Activated T-helper 17 cell treated with anti-CD3 and anti-CD28 coated beads, Interleukin-2, amount 50 U/mL, for 72 hours (primary cell): ENCODE measurements at regions not wholly inside any gene's neighbourhood (a gene's known extent, or its start where the extent isn't known, plus 50 kb on each side); places are given as distances from the start of the nearest gene placed in this dataset.

ENCODE experiments used
- ATAC-seq: fragments of 150-1000 bp; cut with Tn5 transposase; replicated peaks from 2 replicates; pipeline ENCODE4 v1.10.0; 2021; ENCODE audit warnings: mild to moderate bottlenecking, moderate library complexity
- H3K27ac Mint-ChIP-seq: one replicate; pipeline ENCODE4 v1.8.0; 2022; ENCODE audit warnings: mixed read lengths
- H3K27me3 Mint-ChIP-seq: one replicate; pipeline ENCODE4 v1.8.0; 2022; ENCODE audit warnings: mixed read lengths
- H3K36me3 Mint-ChIP-seq: one replicate; pipeline ENCODE4 v1.8.0; 2022; ENCODE audit warnings: low read depth, mild to moderate bottlenecking, mixed read lengths
- H3K4me1 Mint-ChIP-seq: one replicate; pipeline ENCODE4 v1.8.0; 2022; ENCODE audit warnings: mixed read lengths
- H3K4me3 Mint-ChIP-seq: one replicate; pipeline ENCODE4 v1.8.0; 2022; ENCODE audit warnings: mild to moderate bottlenecking, mixed read lengths
- H3K9me3 Mint-ChIP-seq: one replicate; pipeline ENCODE4 v1.8.0; 2022; ENCODE audit warnings: mixed read lengths

GRCh38 chr2:52570716-52571115 is 1196.9 kb upstream of the CHAC2 start:
- no peaks in the 10 kb centered on the region for H3K4me1 Mint-ChIP-seq
- H3K27ac Mint-ChIP-seq = no peak overlapping the region
- ATAC-seq = no peak
- H3K27me3 Mint-ChIP-seq = no peaks in the 10 kb centered on the region
- H3K36me3 Mint-ChIP-seq = no peaks in the 10 kb centered on the region
- peaks cover 8% of the 10 kb centered on the region for H3K9me3 Mint-ChIP-seq
- H3K4me3 Mint-ChIP-seq = no peak overlapping the region

DNA sequence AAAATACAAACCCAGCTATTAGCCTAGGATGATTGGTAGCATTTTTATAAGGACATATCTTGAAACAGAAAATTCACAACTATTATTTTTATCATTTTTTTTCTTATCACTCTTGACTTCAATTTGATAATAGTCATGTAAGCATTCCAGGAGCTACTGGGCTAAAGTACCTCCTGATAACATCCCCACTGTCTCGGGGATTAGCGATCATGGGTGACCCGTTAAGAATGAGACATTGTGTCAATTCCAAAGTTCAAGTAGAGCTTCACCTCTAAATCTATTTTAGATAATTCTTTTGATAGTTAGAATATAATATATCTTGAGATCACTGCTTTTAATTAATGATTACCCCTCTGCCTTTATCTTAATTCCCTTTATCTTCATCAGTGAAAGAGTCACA is 1204.5 kb upstream of the CHAC2 start:
- H3K4me3 Mint-ChIP-seq = no peak overlapping the region
- no peak overlapping the region for H3K27ac Mint-ChIP-seq
- H3K4me1 Mint-ChIP-seq = no peaks in the 10 kb centered on the region
- H3K36me3 Mint-ChIP-seq = no peaks in the 10 kb centered on the region
- no peak for ATAC-seq
- H3K27me3 Mint-ChIP-seq = no peaks in the 10 kb centered on the region
- peaks cover 3% of the 10 kb centered on the region for H3K9me3 Mint-ChIP-seq

DNA sequence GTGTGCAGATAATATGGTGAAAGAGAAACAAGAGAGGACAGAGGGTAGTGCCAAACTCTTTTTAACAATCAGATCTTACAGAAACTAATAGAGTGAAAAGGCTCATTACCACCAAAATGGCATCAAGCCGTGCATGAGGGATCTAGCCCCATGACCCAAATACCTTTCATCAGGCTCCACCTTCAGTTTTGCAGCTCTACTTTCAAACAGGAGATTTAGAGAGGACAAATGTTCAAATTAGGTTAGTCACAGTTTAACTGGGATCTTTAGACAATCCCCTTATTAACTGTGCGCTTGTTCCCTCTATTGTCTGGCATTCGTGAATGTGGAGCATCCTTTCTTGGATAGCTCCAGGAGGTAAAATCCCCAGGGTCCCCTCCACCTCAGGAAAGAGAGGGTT is 1209.3 kb upstream of the CHAC2 start:
- H3K36me3 Mint-ChIP-seq = no peaks in the 10 kb centered on the region
- no peak for ATAC-seq
- H3K4me3 Mint-ChIP-seq = no peak overlapping the region
- no peaks in the 10 kb centered on the region for H3K4me1 Mint-ChIP-seq
- no peaks in the 10 kb centered on the region for H3K27me3 Mint-ChIP-seq
- H3K27ac Mint-ChIP-seq = no peak overlapping the region
- no peaks in the 10 kb centered on the region for H3K9me3 Mint-ChIP-seq

GRCh38 chr2:52542297-52542696 is 1225.3 kb upstream of the CHAC2 start:
- Mint-ChIP-seq H3K4me1 (no peaks in the 10 kb centered on the region), H3K27ac (no peak overlapping the region), H3K9me3 (peaks cover 8% of the 10 kb centered on the region), H3K4me3 (no peak overlapping the region), H3K36me3 (no peaks in the 10 kb centered on the region), H3K27me3 (no peaks in the 10 kb centered on the region)
- ATAC-seq = no peak

DNA sequence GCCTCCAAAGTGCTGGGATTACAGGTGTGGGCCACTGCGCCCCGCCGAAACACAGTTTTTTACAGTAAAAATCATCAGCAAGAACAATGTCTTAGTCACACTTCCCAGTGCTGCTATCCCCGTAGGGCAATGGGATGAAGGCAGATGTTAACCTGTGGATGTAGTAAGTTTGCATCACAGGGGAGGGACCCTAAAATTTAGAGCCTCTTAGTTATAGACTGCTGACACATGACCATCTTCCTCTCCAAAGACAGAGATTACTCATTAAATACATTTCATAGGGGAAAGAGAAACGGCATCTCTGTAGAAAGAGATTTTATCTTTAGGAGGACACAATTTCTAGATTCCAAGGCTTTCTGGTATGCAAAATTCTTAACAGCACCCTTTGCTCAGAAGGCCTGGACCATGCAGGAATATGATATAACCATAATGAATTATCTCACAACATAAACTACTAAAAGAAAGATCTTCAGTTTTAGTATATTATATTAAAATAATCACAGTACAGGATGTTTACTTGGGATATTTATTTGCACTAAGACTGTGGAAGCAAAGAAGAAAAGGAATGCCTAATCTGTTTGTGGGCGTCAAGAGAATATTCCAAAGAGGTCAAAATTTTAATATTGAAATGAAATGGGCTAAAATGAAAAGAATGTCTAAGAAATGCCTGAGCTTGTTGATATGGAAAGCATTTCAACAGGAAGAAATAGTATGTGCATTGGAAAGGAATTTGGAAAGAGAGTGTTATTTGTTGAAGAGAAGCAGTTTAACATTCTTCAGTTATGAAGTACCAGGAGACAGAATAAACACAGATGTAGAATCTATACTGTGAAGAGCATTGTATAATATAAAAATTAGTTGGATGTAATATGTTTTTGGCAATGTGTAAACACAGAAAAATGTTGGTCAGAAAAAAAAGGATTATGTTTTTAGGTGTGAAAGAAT is 1228.3 kb upstream of the CHAC2 start:
- Mint-ChIP-seq H3K4me1 (no peaks in the 10 kb centered on the region), H3K27ac (no peak overlapping the region), H3K36me3 (no peaks in the 10 kb centered on the region), H3K9me3 (peaks cover 4% of the 10 kb centered on the region), H3K4me3 (no peak overlapping the region), H3K27me3 (no peaks in the 10 kb centered on the region)
- no peak for ATAC-seq

- Mint-ChIP-seq H3K4me1 (no peaks in the 10 kb centered on the region), H3K27ac (no peak overlapping the region), H3K4me3 (no peak overlapping the region), H3K36me3 (no peaks in the 10 kb centered on the region), H3K27me3 (no peaks in the 10 kb centered on the region), H3K9me3 (peaks cover 4% of the 10 kb centered on the region)
- ATAC-seq = no peak
Measured at GRCh38 chr2:52537588-52537987, 1230.0 kb upstream of the CHAC2 start.

DNA sequence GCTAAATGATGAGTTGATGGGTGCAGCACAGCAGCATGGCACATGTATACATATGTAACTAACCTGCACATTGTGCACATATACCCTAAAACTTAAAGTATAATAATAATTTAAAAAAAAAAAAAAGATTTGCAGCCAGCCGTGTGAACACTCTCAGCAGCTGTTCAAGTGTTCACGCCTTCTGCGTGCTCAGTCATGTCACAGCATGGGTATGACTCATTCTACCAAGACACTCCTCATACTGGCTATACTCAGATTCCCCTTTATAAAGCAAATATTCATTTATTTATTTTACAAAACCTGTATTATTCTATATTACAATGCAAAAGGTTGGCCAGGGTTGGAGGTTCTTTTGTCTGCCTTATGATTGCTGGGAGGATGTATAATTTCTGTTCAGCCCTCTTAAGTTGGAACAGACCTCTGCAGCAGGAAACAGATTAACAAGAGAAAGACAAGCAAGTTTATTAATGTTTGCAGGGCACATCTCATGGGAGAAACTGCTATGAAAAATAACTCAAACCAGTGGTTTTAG is 1230.6 kb upstream of the CHAC2 start:
- H3K4me3 Mint-ChIP-seq = no peak overlapping the region
- H3K4me1 Mint-ChIP-seq = no peaks in the 10 kb centered on the region
- no peak overlapping the region for H3K27ac Mint-ChIP-seq
- H3K36me3 Mint-ChIP-seq = no peaks in the 10 kb centered on the region
- H3K27me3 Mint-ChIP-seq = no peaks in the 10 kb centered on the region
- H3K9me3 Mint-ChIP-seq = peaks cover 3% of the 10 kb centered on the region
- ATAC-seq = no peak

DNA sequence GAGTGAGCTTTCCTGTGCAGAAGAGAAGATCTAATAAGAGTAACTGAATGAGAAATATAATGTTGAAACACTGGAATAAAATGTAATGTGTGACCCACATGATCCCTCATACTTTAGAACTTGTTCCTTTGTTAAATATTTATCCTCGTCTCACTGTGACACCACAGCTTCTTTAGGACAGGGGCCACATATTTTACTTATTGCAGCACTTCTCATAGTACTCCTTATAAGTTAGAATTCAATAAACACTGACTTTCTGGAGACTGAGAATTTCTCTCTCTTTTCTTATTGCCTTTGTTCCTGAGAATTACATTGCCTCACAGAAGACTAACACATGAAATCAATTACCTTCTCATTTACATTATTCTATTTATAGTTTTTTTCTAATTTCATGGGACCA is 1234.6 kb upstream of the CHAC2 start:
- ATAC-seq = no peak
- Mint-ChIP-seq H3K27ac (no peak overlapping the region), H3K4me1 (no peaks in the 10 kb centered on the region), H3K36me3 (no peaks in the 10 kb centered on the region), H3K9me3 (no peaks in the 10 kb centered on the region), H3K4me3 (no peak overlapping the region), H3K27me3 (no peaks in the 10 kb centered on the region)

- Mint-ChIP-seq H3K4me3 (no peak overlapping the region), H3K27me3 (no peaks in the 10 kb centered on the region), H3K4me1 (no peaks in the 10 kb centered on the region), H3K27ac (no peak overlapping the region), H3K9me3 (no peaks in the 10 kb centered on the region), H3K36me3 (no peaks in the 10 kb centered on the region)
- no peak for ATAC-seq
Measured at GRCh38 chr2:52526735-52527134, 1240.9 kb upstream of the CHAC2 start.

DNA sequence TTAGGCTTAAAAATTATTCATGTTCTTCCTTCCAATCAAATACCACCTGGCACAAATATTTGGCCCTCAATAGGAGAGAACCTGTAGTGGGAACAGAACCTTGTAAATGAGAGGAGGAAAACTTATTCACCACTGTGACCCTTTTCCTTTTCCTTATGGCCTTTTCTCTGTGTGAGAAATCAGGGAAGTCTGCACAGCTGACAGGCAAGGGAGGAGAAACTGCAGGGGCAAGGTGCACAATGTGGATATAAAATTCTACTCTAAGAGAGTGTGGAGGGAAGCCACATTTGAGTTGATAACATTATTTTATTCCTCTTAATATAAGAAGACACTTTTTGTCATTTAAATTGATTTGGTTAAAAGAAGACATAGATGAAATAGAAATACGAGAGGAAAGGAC is 1247.0 kb upstream of the CHAC2 start:
- Mint-ChIP-seq H3K27me3 (no peaks in the 10 kb centered on the region), H3K27ac (no peak overlapping the region), H3K4me3 (no peak overlapping the region), H3K36me3 (no peaks in the 10 kb centered on the region), H3K4me1 (no peaks in the 10 kb centered on the region), H3K9me3 (no peaks in the 10 kb centered on the region)
- no peak for ATAC-seq

DNA sequence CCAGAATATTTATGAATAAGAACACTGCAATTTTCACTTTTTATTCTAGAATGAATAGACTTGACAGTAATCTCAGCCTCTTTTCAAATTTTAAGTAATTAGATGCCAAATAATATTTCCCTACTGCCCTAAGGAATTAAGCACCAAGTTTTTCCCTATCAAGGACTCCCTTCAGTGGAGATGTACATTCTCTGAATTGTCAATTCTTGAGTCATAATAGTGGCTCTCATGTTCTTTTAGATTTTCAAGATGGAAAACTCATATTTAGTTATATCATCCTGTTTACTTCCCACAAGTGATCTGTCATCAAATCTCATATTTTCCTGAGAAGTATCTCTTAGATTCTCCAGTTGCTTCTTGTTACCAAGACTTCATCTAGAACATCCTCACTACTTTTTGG is 1248.9 kb upstream of the CHAC2 start:
- Mint-ChIP-seq H3K9me3 (peaks cover 3% of the 10 kb centered on the region), H3K4me1 (no peaks in the 10 kb centered on the region), H3K27ac (no peak overlapping the region), H3K4me3 (no peak overlapping the region), H3K27me3 (no peaks in the 10 kb centered on the region), H3K36me3 (no peaks in the 10 kb centered on the region)
- ATAC-seq = no peak

DNA sequence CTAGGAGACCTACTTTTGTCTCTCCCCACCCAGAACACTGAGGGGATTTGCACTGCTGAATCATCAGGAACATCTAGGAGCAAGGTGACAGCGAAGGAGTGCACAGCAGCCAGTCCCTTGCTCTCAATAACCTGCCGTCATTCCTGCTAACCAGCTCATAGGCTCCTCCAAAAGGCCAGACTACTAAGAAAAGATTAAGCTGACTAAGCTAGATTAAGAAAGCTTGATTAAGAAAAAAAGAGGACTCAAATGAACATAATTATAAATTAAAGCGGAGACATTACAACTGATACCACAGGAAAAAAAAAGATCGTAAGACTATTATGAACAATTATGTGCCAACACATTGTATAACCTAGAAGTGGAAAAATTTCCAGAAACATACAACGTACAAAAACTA is 1254.8 kb upstream of the CHAC2 start:
- no peak overlapping the region for H3K27ac Mint-ChIP-seq
- ATAC-seq = no peak
- H3K9me3 Mint-ChIP-seq = peaks cover 3% of the 10 kb centered on the region
- no peak overlapping the region for H3K4me3 Mint-ChIP-seq
- no peaks in the 10 kb centered on the region for H3K4me1 Mint-ChIP-seq
- H3K36me3 Mint-ChIP-seq = no peaks in the 10 kb centered on the region
- no peaks in the 10 kb centered on the region for H3K27me3 Mint-ChIP-seq

- H3K4me3 Mint-ChIP-seq = no peak overlapping the region
- H3K9me3 Mint-ChIP-seq = peaks cover 3% of the 10 kb centered on the region
- no peaks in the 10 kb centered on the region for H3K4me1 Mint-ChIP-seq
- ATAC-seq = no peak
- no peaks in the 10 kb centered on the region for H3K36me3 Mint-ChIP-seq
- H3K27me3 Mint-ChIP-seq = no peaks in the 10 kb centered on the region
- H3K27ac Mint-ChIP-seq = no peak overlapping the region
Measured at GRCh38 chr2:52510432-52510831, 1257.2 kb upstream of the CHAC2 start.

DNA sequence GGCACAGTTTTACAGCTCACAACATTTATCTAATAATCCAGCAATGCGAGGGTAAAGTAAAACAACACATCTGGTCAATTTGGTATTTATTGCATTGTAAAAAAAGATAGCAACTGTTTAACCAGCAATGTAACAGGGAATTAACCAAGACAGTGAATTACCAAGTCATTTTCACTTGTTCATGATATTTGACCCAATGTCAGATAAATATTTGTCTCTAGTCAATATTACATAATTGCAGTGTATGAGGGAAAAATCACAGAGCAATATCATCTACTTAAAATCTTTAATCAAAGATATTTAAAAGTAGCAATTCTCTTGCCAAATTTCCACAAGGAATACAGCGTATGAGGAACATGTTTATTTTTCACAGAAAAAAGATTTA is 1265.1 kb upstream of the CHAC2 start:
- Mint-ChIP-seq H3K4me1 (no peaks in the 10 kb centered on the region), H3K27ac (no peak overlapping the region), H3K27me3 (no peaks in the 10 kb centered on the region), H3K36me3 (no peaks in the 10 kb centered on the region), H3K4me3 (no peak overlapping the region), H3K9me3 (no peaks in the 10 kb centered on the region)
- ATAC-seq = no peak

DNA sequence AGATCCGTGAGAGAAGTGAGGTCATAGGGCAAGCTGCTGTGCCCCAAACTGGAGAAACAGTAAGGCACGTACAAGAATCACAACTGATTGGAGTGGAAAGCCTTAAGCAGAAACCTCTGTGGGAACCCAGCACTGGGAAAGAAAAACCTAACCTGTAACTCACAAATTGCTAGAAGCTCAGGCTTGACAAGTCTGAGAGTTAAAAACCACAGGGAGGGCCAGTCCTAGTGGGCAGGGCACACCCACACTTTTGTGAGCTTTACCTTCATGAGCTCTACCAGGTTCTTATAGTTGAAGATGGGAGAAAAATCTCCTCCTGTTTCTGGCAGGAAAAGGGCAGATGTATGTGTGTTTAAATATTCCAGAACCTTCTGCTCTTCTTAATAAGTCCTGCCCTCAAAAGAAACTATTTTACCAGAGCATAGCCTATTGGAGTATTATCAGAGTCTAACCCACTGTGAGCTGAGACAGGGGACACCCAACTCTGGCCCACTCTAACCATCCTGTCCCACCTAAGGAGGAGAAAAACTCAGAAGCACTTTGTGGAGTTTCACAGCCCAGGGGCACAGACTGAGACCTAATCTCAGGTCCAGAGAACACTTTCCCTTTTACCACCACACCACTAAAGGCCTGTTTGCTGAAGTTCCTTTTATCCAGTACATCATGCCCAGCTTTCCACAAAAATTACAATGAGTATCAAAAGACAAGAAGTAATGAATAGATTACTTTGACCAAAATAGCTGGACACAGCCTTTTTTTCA is 1265.7 kb upstream of the CHAC2 start:
- ATAC-seq = no peak
- Mint-ChIP-seq H3K9me3 (peaks cover 2% of the 10 kb centered on the region), H3K27me3 (no peaks in the 10 kb centered on the region), H3K4me3 (no peak overlapping the region), H3K36me3 (no peaks in the 10 kb centered on the region), H3K27ac (no peak overlapping the region), H3K4me1 (no peaks in the 10 kb centered on the region)
